Loucy (cell line): ENCODE measurements at regions not wholly inside any gene's neighbourhood (a gene's known extent, or its start where the extent isn't known, plus 50 kb on each side); places are given as distances from the start of the nearest gene placed in this dataset.

Experiments used
- H2AFZ ChIP-seq: fragments of 200-600 bp; sonication (generic); 2 replicates; pipeline ENCODE4 v1.6.0; 2016; ENCODE audit warnings: antibody characterized with exemption, mild to moderate bottlenecking, low read length, moderate library complexity
- H3F3A ChIP-seq: fragments of 200-600 bp; 2 replicates; pipeline ENCODE4 v1.6.0; 2016; ENCODE audit warnings: antibody characterized with exemption, low read depth, mild to moderate bottlenecking
- H3K27me3 ChIP-seq: fragments of 200-600 bp; sonication (generic); 2 replicates; pipeline ENCODE4 v1.6.1; 2014; ENCODE audit warnings: low read length, mild to moderate bottlenecking; ENCODE audit not compliant: insufficient read depth, poor library complexity, severe bottlenecking
- H3K36me3 ChIP-seq: fragments of 200-600 bp; sonication (generic); 2 replicates; pipeline ENCODE4 v1.6.1; 2016; ENCODE audit warnings: low read length; ENCODE audit not compliant: insufficient read depth
- H3K4me1 ChIP-seq: fragments of 200-600 bp; sonication (generic); 2 replicates; pipeline ENCODE4 v1.5.1; 2014; ENCODE audit warnings: low read length, mild to moderate bottlenecking; ENCODE audit not compliant: insufficient read depth, poor library complexity, severe bottlenecking
- H3K4me2 ChIP-seq: fragments of 200-600 bp; sonication (generic); 2 replicates; pipeline ENCODE4 v1.6.0; 2014; ENCODE audit warnings: antibody characterized with exemption, low read length, low read depth, mild to moderate bottlenecking; ENCODE audit not compliant: poor library complexity, severe bottlenecking
- H3K4me3 ChIP-seq: fragments of 200-600 bp; sonication (generic); 2 replicates; pipeline ENCODE4 v1.5.1; 2014; ENCODE audit warnings: low read length, mild to moderate bottlenecking, mixed read lengths; ENCODE audit not compliant: poor library complexity, severe bottlenecking
- H3K79me2 ChIP-seq: fragments of 200-600 bp; sonication (generic); 2 replicates; pipeline ENCODE4 v1.6.1; 2014; ENCODE audit warnings: low read length; ENCODE audit not compliant: insufficient read depth
- H3K9ac ChIP-seq: fragments of 200-600 bp; sonication (generic); 2 replicates; pipeline ENCODE4 v1.6.0; 2014; ENCODE audit warnings: mild to moderate bottlenecking, low read depth, low read length, moderate library complexity; ENCODE audit not compliant: poor library complexity, severe bottlenecking
- H3K9me2 ChIP-seq: fragments of 200-600 bp; sonication (generic); replicated peaks from 2 replicates; pipeline ENCODE4 v1.6.1; 2016; ENCODE audit warnings: low read depth, low read length, mixed read lengths
- H3K9me3 ChIP-seq: fragments of 200-600 bp; sonication (generic); 2 replicates; pipeline ENCODE4 v1.6.1; 2014; ENCODE audit warnings: mild to moderate bottlenecking, antibody characterized with exemption, low read length, low read depth; ENCODE audit not compliant: insufficient read depth
- H4K20me1 ChIP-seq: fragments of 200-600 bp; sonication (generic); 2 replicates; pipeline ENCODE4 v1.6.0; 2014; ENCODE audit warnings: antibody characterized with exemption, low read length, mild to moderate bottlenecking; ENCODE audit not compliant: insufficient read depth, poor library complexity, severe bottlenecking
- CTCF ChIP-seq: fragments of 200-600 bp; sonication (generic); conservative IDR thresholded peaks from 2 replicates; pipeline ENCODE4 v1.5.1; 2014; ENCODE audit warnings: mild to moderate bottlenecking, antibody characterized with exemption, low read length
- EZH2phosphoT487 ChIP-seq: fragments of 200-600 bp; IDR thresholded peaks from 2 replicates; pipeline ENCODE4 v1.6.1; 2018; ENCODE audit warnings: antibody characterized with exemption, mild to moderate bottlenecking, moderate library complexity, borderline replicate concordance

GRCh38 chr6:147950623-147950987 is 392.0 kb upstream of the SASH1 start:
- Histone ChIP-seq H3F3A (no peaks in the 10 kb centered on the region), H3K9me3 (no peaks in the 10 kb centered on the region), H3K9ac (no peak overlapping the region), H3K9me2 (no peaks in the 10 kb centered on the region), H3K27me3 (no peaks in the 10 kb centered on the region), H3K4me1 (peaks cover 8% of the 10 kb centered on the region), H3K36me3 (no peaks in the 10 kb centered on the region), H3K4me3 (no peak overlapping the region), H4K20me1 (no peaks in the 10 kb centered on the region), H2AFZ (peak overlapping the region; percentile 54; the same call in 1 of the 2 replicates), H3K79me2 (no peaks in the 10 kb centered on the region), H3K4me2 (no peak overlapping the region)
- TF ChIP-seq EZH2phosphoT487 (no peak), CTCF (no peak)

- Histone ChIP-seq H3K79me2 (no peaks in the 10 kb centered on the region), H4K20me1 (no peaks in the 10 kb centered on the region), H3K9ac (no peak overlapping the region), H3K9me3 (no peaks in the 10 kb centered on the region), H3K27me3 (no peaks in the 10 kb centered on the region), H3K4me2 (no peak overlapping the region), H3K9me2 (no peaks in the 10 kb centered on the region), H3K4me1 (peaks cover 8% of the 10 kb centered on the region), H3K4me3 (no peak overlapping the region), H3F3A (no peaks in the 10 kb centered on the region), H3K36me3 (no peaks in the 10 kb centered on the region), H2AFZ (no peak overlapping the region)
- TF ChIP-seq EZH2phosphoT487 (no peak), CTCF (no peak)
Observed at GRCh38 chr6:147951726-147952125, 390.9 kb upstream of the SASH1 start.

- Histone ChIP-seq H3K36me3 (no peaks in the 10 kb centered on the region), H3F3A (no peaks in the 10 kb centered on the region), H3K9ac (no peak overlapping the region), H2AFZ (no peak overlapping the region), H3K4me2 (no peak overlapping the region), H4K20me1 (no peaks in the 10 kb centered on the region), H3K27me3 (no peaks in the 10 kb centered on the region), H3K4me1 (peaks cover 7% of the 10 kb centered on the region), H3K9me3 (no peaks in the 10 kb centered on the region), H3K4me3 (no peak overlapping the region), H3K79me2 (no peaks in the 10 kb centered on the region), H3K9me2 (no peaks in the 10 kb centered on the region)
- TF ChIP-seq CTCF (no peak), EZH2phosphoT487 (no peak)
Observed at GRCh38 chr6:147954938-147955337, 387.7 kb upstream of the SASH1 start.
